ENCODE measurements at regions not wholly inside any gene's neighbourhood (a gene's known extent, or its start where the extent isn't known, plus 50 kb on each side); places are given as distances from the start of the nearest gene placed in this dataset.

- TF ChIP-seq, protein P1, sequence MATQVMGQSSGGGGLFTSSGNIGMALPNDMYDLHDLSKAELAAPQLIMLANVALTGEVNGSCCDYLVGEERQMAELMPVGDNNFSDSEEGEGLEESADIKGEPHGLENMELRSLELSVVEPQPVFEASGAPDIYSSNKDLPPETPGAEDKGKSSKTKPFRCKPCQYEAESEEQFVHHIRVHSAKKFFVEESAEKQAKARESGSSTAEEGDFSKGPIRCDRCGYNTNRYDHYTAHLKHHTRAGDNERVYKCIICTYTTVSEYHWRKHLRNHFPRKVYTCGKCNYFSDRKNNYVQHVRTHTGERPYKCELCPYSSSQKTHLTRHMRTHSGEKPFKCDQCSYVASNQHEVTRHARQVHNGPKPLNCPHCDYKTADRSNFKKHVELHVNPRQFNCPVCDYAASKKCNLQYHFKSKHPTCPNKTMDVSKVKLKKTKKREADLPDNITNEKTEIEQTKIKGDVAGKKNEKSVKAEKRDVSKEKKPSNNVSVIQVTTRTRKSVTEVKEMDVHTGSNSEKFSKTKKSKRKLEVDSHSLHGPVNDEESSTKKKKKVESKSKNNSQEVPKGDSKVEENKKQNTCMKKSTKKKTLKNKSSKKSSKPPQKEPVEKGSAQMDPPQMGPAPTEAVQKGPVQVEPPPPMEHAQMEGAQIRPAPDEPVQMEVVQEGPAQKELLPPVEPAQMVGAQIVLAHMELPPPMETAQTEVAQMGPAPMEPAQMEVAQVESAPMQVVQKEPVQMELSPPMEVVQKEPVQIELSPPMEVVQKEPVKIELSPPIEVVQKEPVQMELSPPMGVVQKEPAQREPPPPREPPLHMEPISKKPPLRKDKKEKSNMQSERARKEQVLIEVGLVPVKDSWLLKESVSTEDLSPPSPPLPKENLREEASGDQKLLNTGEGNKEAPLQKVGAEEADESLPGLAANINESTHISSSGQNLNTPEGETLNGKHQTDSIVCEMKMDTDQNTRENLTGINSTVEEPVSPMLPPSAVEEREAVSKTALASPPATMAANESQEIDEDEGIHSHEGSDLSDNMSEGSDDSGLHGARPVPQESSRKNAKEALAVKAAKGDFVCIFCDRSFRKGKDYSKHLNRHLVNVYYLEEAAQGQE (IDR thresholded peaks at IDR 0.05; ENCODE audit: low read depth) = no peak
- TF ChIP-seq, protein P2, sequence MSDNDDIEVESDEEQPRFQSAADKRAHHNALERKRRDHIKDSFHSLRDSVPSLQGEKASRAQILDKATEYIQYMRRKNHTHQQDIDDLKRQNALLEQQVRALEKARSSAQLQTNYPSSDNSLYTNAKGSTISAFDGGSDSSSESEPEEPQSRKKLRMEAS (IDR thresholded peaks at IDR 0.05) = no peak
- TF ChIP-seq YY1 (IDR thresholded peaks at IDR 0.05; ENCODE audit: low read depth) = no peak
- TF ChIP-seq RAD21 (IDR thresholded peaks at IDR 0.05; ENCODE audit: low read depth) = no peak
- no peak for TF ChIP-seq CEBPB (IDR thresholded peaks at IDR 0.05)
- no peak for TF ChIP-seq EGR1 (IDR thresholded peaks at IDR 0.05)
- TF ChIP-seq TEAD4 (IDR thresholded peaks at IDR 0.05) = no peak
- no peak for TF ChIP-seq NFIC (IDR thresholded peaks at IDR 0.05)
- no peak for TF ChIP-seq FOXM1 (IDR thresholded peaks at IDR 0.05; ENCODE audit: borderline replicate concordance, low read depth)
- TF ChIP-seq CREB1 (IDR thresholded peaks at IDR 0.05; ENCODE audit: low read depth) = no peak
- TF ChIP-seq EP300 (IDR thresholded peaks at IDR 0.05; ENCODE audit: borderline replicate concordance) = no peak
- TF ChIP-seq TAF1 (IDR thresholded peaks at IDR 0.05; ENCODE audit: low read depth) = no peak
- TF ChIP-seq USF1 (IDR thresholded peaks at IDR 0.05) = no peak
These were observed 62.2 kb upstream of the GOLIM4 start for GRCh38 chr3:168157903-168158302.
